ENCODE measurements at regions not wholly inside any gene's neighbourhood (a gene's known extent, or its start where the extent isn't known, plus 50 kb on each side); places are given as distances from the start of the nearest gene placed in this dataset.

DNA sequence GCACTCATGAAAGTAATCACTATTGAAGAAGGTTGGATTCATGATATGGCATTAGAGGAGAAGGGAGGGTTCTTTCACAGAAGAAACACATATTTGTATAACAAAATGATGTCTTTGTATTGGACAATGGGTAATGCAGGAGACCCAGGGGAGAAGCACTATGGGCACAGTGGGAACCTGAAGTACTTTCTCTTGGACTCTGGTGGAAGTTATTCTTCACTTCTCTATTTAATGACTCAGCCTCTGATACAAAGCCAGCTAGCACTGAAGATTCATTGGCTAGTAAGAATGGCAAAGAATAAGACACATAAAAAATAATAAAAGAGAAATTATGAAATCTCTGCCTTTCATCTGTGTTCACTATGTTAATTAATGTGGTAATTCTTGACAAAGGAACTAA, 149.9 kb upstream of the PRR16 start:
- no peaks in the 10 kb centered on the region for H4K20me1 ChIP-seq (ENCODE audit: insufficient read depth, low read length)
- H3K36me3 ChIP-seq (ENCODE audit: insufficient read depth, low read length), result no peaks in the 10 kb centered on the region
- H3K9ac ChIP-seq (ENCODE audit: low read depth, low read length), result no peak overlapping the region
- no peak overlapping the region for H3K27ac ChIP-seq (ENCODE audit: low read length)
- no peak for ATAC-seq (ENCODE audit: insufficient read depth, low read depth)
- no peak for DNase-seq
- H2AFZ ChIP-seq (ENCODE audit: low read depth, low read length), result no peak overlapping the region
- H3K9me3 ChIP-seq (ENCODE audit: insufficient read depth, low read length, severe bottlenecking), result no peaks in the 10 kb centered on the region
- no peak overlapping the region for H3K4me3 ChIP-seq (ENCODE audit: low read depth in 1 of 2, low read length in 2 of 2)
- no peaks in the 10 kb centered on the region for H3K79me2 ChIP-seq (ENCODE audit: insufficient read depth, low read length)
- no peak overlapping the region for H3K4me2 ChIP-seq (ENCODE audit: insufficient read depth, low read length)
- H3K27me3 ChIP-seq (ENCODE audit: insufficient read depth, low read length, poor library complexity), result no peaks in the 10 kb centered on the region
- no peak for TF ChIP-seq EZH2 (IDR thresholded peaks at IDR 0.05; ENCODE audit: borderline replicate concordance, low read depth, low read length, severe bottlenecking)
- TF ChIP-seq, protein P1, sequence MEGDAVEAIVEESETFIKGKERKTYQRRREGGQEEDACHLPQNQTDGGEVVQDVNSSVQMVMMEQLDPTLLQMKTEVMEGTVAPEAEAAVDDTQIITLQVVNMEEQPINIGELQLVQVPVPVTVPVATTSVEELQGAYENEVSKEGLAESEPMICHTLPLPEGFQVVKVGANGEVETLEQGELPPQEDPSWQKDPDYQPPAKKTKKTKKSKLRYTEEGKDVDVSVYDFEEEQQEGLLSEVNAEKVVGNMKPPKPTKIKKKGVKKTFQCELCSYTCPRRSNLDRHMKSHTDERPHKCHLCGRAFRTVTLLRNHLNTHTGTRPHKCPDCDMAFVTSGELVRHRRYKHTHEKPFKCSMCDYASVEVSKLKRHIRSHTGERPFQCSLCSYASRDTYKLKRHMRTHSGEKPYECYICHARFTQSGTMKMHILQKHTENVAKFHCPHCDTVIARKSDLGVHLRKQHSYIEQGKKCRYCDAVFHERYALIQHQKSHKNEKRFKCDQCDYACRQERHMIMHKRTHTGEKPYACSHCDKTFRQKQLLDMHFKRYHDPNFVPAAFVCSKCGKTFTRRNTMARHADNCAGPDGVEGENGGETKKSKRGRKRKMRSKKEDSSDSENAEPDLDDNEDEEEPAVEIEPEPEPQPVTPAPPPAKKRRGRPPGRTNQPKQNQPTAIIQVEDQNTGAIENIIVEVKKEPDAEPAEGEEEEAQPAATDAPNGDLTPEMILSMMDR (IDR thresholded peaks at IDR 0.05; ENCODE audit: borderline replicate concordance, extremely low read depth, low read length, poor library complexity, severe bottlenecking), result no peak
- no peaks in the 10 kb centered on the region for H3K4me1 ChIP-seq (ENCODE audit: insufficient read depth, low read length)

DNA sequence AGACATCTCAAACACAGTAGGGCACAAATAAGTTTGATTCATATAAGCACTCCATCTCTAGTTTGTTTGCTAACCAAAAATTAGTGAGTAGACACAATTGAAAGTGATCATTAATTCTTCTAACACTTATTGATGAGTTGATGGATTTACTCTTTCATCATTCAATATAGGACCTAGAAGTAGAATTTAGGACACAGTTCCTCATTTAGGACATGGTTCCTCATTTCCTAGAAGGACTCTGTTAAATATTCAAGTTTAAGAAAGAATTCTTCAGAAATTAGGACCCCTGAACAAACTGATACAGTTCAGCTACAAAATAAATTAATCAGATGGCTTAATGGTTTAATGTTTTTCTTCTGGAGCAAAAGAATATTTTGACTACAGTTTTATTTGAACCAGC, 143.5 kb upstream of the PRR16 start:
- H3K27me3 ChIP-seq (ENCODE audit: insufficient read depth, low read length, poor library complexity), result no peaks in the 10 kb centered on the region
- no peak for DNase-seq
- peaks cover 5% of the 10 kb centered on the region for H3K9me3 ChIP-seq (ENCODE audit: insufficient read depth, low read length, severe bottlenecking)
- ATAC-seq (ENCODE audit: insufficient read depth, low read depth), result no peak
- H3K4me2 ChIP-seq (ENCODE audit: insufficient read depth, low read length), result no peak overlapping the region
- H4K20me1 ChIP-seq (ENCODE audit: insufficient read depth, low read length), result no peaks in the 10 kb centered on the region
- no peak overlapping the region for H2AFZ ChIP-seq (ENCODE audit: low read depth, low read length)
- H3K9ac ChIP-seq (ENCODE audit: low read depth, low read length), result no peak overlapping the region
- no peak overlapping the region for H3K27ac ChIP-seq (ENCODE audit: low read length)
- no peak overlapping the region for H3K4me3 ChIP-seq (ENCODE audit: low read depth in 1 of 2, low read length in 2 of 2)
- H3K4me1 ChIP-seq (ENCODE audit: insufficient read depth, low read length), result no peaks in the 10 kb centered on the region
- H3K79me2 ChIP-seq (ENCODE audit: insufficient read depth, low read length), result no peaks in the 10 kb centered on the region
- no peak for TF ChIP-seq EZH2 (IDR thresholded peaks at IDR 0.05; ENCODE audit: borderline replicate concordance, low read depth, low read length, severe bottlenecking)
- TF ChIP-seq, protein P1 (IDR thresholded peaks at IDR 0.05; ENCODE audit: borderline replicate concordance, extremely low read depth, low read length, poor library complexity, severe bottlenecking), result no peak
- no peaks in the 10 kb centered on the region for H3K36me3 ChIP-seq (ENCODE audit: insufficient read depth, low read length)

GRCh38 chr5:120326651-120327050, 137.4 kb upstream of the PRR16 start:
- H4K20me1 ChIP-seq (ENCODE audit: insufficient read depth, low read length), result no peaks in the 10 kb centered on the region
- H3K4me3 ChIP-seq (ENCODE audit: low read depth in 1 of 2, low read length in 2 of 2), result no peak overlapping the region
- no peak overlapping the region for H3K9ac ChIP-seq (ENCODE audit: low read depth, low read length)
- H3K9me3 ChIP-seq (ENCODE audit: insufficient read depth, low read length, severe bottlenecking), result peaks cover 5% of the 10 kb centered on the region
- DNase-seq, result no peak
- H3K79me2 ChIP-seq (ENCODE audit: insufficient read depth, low read length), result no peaks in the 10 kb centered on the region
- no peak overlapping the region for H3K4me2 ChIP-seq (ENCODE audit: insufficient read depth, low read length)
- no peaks in the 10 kb centered on the region for H3K27me3 ChIP-seq (ENCODE audit: insufficient read depth, low read length, poor library complexity)
- ATAC-seq (ENCODE audit: insufficient read depth, low read depth), result no peak
- H3K4me1 ChIP-seq (ENCODE audit: insufficient read depth, low read length), result no peaks in the 10 kb centered on the region
- no peak overlapping the region for H3K27ac ChIP-seq (ENCODE audit: low read length)
- no peak for TF ChIP-seq EZH2 (IDR thresholded peaks at IDR 0.05; ENCODE audit: borderline replicate concordance, low read depth, low read length, severe bottlenecking)
- H3K36me3 ChIP-seq (ENCODE audit: insufficient read depth, low read length), result no peaks in the 10 kb centered on the region
- H2AFZ ChIP-seq (ENCODE audit: low read depth, low read length), result 0 out of 2 replicates have a peak overlapping the region, but pooled peaks have one; percentile 51

DNA sequence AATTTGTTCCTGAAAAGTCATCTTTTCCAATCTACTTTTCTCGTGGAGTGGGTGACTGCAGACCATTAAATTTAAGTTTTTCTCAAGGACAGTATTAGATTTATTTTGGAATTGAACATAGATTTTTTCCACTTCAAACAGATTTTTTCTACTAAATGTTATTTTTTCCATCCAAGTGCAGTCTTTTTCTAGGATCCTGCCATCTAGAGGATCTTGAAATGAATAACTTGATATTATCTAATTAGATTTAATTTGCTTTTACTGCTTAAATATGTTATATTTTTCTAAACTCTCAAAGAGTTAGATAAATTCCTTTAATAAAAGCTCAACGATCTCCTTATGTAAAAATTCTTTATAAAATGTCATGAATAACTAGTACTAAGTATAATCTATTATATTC, 136.9 kb upstream of the PRR16 start:
- no peaks in the 10 kb centered on the region for H3K79me2 ChIP-seq (ENCODE audit: insufficient read depth, low read length)
- TF ChIP-seq, protein P1 (IDR thresholded peaks at IDR 0.05; ENCODE audit: borderline replicate concordance, extremely low read depth, low read length, poor library complexity, severe bottlenecking), result no peak
- no peak for TF ChIP-seq EZH2 (IDR thresholded peaks at IDR 0.05; ENCODE audit: borderline replicate concordance, low read depth, low read length, severe bottlenecking)
- no peak for ATAC-seq (ENCODE audit: insufficient read depth, low read depth)
- no peaks in the 10 kb centered on the region for H4K20me1 ChIP-seq (ENCODE audit: insufficient read depth, low read length)
- no peak overlapping the region for H3K4me3 ChIP-seq (ENCODE audit: low read depth in 1 of 2, low read length in 2 of 2)
- H3K4me1 ChIP-seq (ENCODE audit: insufficient read depth, low read length), result no peaks in the 10 kb centered on the region
- H3K4me2 ChIP-seq (ENCODE audit: insufficient read depth, low read length), result no peak overlapping the region
- no peak for DNase-seq
- peaks cover 5% of the 10 kb centered on the region for H3K9me3 ChIP-seq (ENCODE audit: insufficient read depth, low read length, severe bottlenecking)
- H3K27ac ChIP-seq (ENCODE audit: low read length), result no peak overlapping the region
- H2AFZ ChIP-seq (ENCODE audit: low read depth, low read length), result no peak overlapping the region
- no peaks in the 10 kb centered on the region for H3K36me3 ChIP-seq (ENCODE audit: insufficient read depth, low read length)
- H3K9ac ChIP-seq (ENCODE audit: low read depth, low read length), result no peak overlapping the region
- no peaks in the 10 kb centered on the region for H3K27me3 ChIP-seq (ENCODE audit: insufficient read depth, low read length, poor library complexity)
